Peyer's patch (tissue), 4 donors: ENCODE measurements at regions not wholly inside any gene's neighbourhood (a gene's known extent, or its start where the extent isn't known, plus 50 kb on each side); places are given as distances from the start of the nearest gene placed in this dataset.

Source experiments
- CTCF ChIP-seq, 6 experiments: fragments of 450-650 bp in 4 of 6; fragments of 200-600 bp in 2 of 6; sonication (generic) in 1 of 6; IDR thresholded peaks; one replicate each; pipeline ENCODE4 v1.5.1; 2017 to 2019; ENCODE audit warnings: antibody characterized with exemption in 6 of 6, mild to moderate bottlenecking in 3 of 6, moderate library complexity in 1 of 6
- POLR2A ChIP-seq, 2 donors: fragments of 450-650 bp; IDR thresholded peaks; one replicate each; pipeline ENCODE4 v1.5.1; 2017; ENCODE audit warnings: antibody characterized with exemption in 2 of 2, mild to moderate bottlenecking in 2 of 2, moderate library complexity in 2 of 2

DNA sequence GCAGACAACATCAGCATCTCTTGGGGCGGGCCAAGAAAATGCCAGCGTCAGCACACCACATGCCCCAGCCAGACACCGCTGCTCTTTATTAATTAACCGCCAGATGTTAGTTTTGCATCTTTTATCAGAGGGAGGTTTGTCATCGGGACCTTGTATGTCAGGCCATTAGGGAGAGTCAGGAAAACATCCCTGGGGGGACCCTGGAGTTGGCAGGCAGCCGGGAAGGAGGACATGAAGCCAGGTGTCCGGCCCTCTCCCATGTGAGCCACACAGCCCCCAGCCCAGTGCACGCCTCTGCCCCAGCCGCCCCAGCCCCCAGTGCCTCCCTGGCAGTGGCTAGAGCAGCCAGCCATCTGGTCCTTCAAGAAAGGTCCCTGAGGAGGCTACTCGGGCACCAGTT lies 56.9 kb upstream of the FAM222A start:
- TF ChIP-seq CTCF (IDR thresholded peaks at IDR 0.05) (no peak), POLR2A (IDR thresholded peaks at IDR 0.05) (no peak)
